GM18909 (cell line): ENCODE measurements at regions not wholly inside any gene's neighbourhood (a gene's known extent, or its start where the extent isn't known, plus 50 kb on each side); places are given as distances from the start of the nearest gene placed in this dataset.

Experiments used
- ATAC-seq: cut with Tn5 transposase; IDR thresholded peaks from one replicate; pipeline ENCODE4 v1.9.1; 2021; ENCODE audit warnings: mild to moderate bottlenecking; ENCODE audit not compliant: unreplicated experiment, poor library complexity

DNA sequence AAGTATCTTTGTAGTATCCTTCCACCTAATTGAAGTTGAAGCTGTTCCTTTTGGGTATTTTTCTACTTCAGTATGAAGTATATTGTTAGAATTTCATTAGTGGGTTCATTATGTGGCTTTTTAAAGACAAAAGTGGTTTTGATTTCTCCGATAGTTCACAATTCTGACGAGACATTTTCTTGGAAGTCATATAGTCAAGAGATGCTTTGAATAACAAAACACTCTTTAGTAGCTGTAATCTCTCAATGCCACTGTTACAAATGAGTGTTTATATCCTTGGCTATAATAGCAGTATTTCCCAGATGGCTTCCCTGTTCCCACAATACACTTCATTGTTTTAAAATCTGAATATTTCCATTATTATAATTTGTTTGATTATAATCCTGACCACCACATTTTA, 108.7 kb upstream of the F3 start:
- ATAC-seq, result no peak

DNA sequence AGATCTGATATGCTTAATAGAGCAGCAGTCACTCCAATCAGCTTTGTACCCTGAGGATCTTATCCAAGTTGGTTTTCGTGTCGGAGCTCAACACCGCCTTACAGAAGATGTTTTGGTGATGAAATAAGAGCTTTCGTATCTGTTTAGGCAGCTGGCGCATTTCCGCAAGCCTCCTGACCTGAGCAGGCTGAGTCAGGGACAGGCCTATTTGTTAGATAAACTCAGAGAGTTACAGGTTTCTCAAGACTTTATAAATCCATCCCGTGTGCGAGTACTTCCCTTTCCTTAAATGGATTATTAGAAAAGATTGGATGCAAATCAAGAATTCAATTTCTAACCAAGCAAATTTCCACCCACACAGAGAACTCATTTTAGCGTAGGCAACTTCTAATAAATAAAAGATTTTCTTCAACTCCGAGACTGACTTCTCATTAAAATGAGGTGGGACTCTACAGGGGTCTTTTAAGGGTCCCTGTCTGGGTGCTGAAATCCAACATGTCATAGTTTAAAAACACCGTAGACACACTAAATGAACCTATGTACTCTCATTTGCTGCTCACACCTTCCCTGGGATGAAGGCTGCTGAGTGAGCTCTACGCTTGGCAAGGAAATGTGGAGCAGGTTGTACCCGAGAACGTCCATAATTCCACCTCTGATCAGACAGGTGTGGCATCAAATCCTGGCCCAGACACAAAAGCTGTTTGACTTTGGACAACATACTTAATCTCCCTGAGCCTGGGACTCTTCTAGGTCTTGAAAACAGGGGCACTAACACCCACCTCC, 106.9 kb upstream of the F3 start:
- ATAC-seq, result no peak

DNA sequence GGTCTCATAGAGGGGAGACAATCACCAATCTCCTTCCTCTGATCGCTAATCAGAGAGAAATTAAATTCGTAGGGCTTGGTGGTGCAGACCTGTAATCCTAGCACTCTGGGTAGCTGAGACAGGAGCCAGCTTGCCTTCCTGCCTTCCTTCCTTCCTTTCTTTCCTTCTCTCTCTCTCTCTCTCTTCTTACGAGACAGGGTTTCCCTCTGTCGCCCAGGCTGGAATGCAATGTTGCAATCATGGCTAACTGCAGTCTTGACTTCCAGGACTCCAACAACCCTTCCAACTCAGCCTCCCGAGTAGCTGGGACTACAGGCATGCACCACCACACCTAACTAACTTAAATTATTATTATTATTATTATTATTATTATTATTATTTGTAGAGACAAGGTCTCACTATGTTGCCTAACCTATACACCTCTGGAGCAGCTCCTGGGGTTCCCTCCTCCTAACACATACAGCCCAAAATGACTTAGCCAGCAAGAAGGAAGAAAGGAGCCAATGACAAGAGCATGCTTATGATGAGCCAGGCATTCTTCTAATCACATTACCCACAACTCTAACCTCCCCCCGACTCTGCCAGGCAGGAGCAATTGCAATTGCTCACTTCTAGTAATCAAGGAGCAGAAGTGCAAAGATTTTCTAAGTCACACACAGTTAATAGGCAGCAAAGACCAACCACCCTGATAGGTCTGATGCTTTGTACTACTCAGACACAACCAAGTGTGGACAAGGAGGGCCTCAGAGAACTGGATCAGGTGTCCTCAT, 105.4 kb upstream of the F3 start:
- no peak for ATAC-seq

DNA sequence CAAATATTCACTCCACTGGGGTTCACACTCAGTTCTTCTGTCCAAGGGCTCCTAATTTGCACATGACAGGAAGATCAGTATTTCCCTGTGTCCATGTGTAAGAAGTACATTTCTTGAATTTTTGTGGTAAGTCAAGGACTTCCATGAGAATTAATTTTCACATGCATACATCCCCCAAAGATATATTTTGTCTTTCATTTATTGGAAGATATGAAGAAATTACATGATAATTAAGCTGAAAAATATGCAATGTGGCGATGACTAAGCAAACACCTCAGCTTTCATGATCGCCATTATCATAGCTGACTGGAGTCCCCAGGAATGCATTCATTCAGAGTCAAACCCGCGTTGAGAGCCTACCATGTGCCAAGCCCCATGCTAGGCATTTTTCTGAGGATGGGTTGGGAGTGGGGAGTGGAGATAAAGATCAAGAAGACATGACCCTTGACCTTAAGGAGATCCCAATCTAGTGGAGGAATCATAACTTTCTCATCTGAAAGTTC, 104.6 kb upstream of the F3 start:
- ATAC-seq, result no peak

DNA sequence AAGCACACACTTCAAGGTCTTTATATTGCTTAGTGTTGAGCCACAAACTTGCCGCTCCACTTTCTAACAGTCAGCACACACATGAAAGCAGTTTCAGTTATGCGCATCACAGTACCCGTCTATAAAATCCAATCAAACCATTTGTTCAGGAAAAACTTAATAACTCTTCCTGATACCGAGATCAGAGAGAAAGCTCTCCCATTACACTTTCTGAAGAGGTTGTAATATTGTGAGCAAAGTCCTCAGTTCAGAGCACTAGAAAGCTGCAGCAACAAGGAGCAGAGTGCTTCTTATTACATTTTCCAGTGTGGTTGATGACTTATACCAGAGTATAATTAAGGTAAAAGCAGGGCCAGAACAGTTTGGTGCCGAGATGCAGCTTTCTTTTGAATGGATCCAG, 102.8 kb upstream of the F3 start:
- no peak for ATAC-seq

DNA sequence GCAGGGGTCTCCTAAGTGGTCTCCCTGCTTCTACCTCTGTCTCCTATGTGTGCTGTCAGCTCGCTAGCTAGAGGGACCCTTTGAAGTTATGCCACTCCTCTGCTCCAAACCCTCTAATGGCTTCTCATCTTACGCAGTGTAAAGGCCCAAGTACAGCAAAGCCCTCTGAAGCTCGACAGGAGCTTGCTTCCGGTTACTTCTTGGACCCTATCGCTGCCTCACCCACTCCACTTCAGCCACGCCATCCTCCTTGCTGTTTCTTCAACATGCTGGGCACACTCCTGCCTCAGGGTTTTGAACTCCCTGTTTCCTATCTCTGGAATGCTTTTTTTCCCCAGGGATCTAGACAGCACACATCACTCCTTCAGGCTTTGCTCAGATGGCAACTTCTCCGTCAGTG, 102.3 kb upstream of the F3 start:
- ATAC-seq, result no peak

DNA sequence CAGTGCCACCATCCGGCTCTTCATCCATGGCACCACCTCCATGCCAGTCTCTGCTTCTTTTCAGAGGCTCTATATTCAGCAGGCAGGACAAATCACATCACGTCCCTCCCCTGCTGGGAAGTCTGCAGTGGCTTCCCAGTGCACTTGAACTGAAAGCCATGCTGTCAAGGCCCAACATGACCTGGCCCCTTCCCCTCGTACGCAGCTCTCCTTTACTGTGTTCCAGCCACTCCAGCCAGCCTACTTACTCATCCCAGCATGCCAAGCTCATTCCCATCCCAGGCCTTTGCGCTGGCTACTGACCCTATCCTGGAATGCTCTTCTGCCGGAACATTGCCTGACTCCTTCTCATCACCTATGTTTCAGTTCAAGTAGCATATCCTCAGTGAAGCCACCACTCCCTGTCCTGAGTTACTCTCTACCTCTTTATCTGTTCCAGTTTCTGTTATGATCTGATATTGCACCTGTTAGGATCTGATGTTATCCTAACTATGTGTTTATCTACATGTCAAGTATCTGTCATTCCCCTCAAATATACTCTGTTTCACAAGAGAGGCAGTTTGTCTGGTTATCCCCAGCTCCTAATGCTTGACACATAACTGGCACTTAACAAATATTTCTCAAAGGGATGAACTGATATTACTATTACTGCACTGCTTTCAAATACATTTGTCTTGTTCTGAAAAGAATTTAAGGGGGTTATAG, 101.2 kb upstream of the F3 start:
- ATAC-seq, result no peak

DNA sequence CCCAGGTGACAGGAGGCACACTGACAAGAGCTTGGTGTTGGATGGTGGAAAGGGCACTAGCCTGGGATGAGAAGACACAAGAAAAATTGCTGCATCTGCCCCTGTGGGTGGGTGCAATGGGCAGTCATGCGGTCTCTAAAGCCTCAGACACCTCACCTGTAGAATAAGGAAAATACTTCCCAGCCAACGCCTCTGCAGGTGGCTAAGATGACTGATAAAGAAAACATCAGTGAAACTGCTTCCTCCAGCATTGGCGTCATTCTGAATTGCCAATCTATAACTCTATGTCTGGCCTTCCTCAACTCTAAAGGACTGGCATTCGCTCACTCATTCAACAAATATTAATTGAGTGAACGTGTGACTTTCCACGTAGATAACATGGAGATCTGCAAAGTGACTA, 100.4 kb upstream of the F3 start:
- ATAC-seq, result no peak

DNA sequence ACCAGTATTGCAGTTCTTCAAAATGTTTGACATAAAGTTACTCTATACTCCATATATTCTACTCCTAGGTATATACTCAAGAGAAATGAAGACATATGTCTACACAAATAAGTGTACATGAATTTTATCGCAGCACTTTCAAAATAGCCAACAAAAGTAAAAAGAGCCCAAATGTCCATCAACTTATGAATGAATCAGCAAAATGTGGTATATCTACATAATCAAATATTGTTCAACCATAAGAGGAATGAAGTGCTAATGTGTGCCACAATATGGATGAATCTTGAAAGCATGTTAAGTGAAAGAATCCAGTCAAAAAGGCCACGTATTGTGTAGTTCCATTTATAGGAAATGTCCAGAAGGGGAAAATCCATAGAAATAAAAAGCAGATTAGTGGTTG, 98.6 kb upstream of the F3 start:
- ATAC-seq, result no peak

DNA sequence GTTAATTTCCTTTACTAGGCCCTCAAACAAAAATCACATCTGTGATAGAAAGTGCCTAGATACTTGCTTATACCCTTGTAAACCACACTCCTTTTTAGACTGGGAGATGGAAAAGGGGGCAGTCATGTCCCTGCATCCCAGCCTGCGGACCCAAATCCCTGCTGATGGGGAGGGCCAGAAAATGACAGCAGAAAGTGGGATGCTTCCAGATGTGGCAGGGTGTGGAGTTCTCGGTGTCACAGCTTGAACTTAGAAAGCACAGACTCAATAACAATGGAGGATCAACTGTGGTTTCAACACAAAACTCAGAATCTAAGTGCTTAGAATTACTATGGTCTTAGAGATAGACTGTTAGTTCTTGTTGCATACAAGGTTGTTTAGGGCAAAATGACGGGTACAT, 95.6 kb upstream of the F3 start:
- ATAC-seq, result no peak

DNA sequence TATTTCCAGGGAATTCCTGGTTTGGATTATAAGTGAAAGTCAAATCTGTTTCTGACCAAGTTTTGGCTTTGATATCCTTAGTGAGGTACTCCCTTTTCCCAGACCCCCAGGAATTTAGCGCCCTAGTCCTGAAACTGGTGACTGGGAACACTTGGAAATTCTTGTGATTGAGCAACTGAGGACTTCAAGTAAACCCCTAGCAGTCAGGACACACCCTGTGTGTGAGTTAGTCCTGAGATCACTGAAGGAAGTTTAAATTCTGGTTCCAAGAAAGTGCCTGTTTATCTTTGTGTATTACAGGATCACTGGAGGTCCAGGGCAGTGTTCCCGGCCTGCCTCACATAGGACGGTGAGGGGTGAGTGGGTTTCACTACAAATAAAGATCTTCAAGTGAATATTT, 95.1 kb upstream of the F3 start:
- no peak for ATAC-seq

DNA sequence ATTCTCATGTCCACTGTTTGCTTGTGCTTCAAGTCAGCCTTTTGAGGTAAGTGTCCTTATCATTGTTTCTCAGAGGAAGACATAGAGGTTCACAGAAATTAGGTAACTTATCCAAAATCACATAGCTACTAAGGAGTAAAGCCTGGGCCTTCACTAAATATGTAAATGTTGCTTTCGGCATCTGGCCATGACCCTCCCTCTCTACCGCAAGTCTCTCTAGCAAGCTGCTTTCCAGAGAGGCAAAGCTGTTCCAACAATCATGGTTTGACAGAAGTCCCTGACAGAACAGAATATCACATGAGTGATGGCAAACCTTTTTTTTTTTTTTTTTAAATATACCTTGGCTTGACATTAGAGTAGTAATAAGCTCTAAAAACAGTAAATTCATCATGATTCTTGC, 94.5 kb upstream of the F3 start:
- no peak for ATAC-seq

DNA sequence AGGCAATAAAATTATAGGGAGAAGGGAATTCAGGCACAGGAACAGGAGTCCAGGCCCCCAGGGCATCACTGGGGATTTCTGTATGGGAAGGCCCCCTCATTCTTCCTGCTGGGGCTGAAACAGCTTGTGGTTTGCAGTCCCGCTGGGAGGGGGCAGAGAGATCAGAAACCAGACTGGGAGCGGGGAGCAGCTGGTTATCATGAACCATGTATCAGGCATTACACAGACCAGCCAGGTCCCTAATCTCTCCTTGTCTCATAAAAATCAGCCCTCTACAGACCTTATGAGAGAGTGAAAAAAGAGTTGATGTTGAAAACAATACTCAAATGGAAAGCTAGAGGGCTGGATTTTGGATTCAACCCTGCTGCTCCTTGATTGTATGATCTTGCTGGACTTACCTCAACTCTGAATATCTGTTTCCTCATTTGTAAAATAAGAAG, 93.4 kb upstream of the F3 start:
- no peak for ATAC-seq

DNA sequence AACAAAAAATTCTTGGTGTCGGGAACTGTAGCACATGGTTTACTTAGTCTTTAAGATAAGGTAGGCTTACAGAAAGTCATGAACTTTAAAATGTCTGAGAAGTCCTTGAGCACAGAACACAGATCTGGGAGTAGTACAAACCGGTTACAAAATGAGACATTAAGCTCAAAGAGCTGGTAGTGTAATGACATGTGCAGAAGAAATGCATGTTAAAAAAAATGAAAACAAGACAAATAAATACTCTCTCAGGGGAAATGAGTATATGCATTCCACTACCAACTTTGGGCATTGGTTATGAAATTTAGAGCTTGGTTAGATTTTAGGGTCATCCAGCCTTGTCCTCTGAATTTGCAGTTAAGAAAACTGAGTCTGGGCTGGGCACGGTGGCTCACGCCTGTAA, 91.5 kb upstream of the F3 start:
- no peak for ATAC-seq

DNA sequence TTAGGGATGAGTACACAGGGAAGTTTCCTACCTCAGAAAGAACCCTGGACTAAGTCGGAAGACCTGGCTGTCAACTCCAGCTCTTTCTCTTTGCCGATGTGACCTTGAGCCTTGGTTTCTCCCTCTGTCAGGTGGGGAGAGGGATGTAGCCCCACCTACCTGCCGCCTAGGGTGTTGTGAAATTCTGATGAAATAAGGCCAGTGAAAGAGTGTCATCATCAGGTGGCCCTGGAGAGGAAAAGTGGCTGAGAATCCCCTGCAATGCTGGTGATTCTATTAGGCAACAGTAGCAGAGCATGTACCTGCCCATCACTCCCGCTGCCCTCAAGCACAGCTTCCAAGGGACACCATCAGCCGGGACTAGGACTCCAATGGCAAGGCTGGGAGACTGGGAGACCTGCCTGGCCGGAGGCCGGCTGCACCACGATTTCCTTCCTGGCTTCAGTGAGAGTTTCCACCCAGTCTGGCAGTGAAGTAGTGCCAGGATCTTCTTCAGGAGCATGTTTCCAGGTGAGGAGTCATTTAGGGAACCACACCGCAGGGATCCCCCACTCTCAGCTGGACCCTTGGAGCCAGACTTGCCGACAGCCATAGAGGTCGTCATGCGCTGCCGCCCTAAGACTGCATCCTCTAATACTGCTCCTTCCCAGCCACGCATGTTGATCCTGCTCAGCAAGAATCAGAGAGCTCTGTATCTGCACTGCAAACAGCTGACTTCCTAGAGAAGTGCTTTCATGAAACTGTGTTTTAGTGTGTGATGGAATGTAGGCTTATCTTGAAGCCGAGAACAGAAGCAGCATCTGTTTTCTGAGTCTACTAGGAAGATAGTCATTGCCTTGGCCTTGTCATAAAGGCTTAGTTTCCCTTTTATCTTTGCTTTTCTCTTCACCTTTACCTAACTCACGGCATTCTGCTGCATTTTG, 88.0 kb upstream of the F3 start:
- no peak for ATAC-seq

DNA sequence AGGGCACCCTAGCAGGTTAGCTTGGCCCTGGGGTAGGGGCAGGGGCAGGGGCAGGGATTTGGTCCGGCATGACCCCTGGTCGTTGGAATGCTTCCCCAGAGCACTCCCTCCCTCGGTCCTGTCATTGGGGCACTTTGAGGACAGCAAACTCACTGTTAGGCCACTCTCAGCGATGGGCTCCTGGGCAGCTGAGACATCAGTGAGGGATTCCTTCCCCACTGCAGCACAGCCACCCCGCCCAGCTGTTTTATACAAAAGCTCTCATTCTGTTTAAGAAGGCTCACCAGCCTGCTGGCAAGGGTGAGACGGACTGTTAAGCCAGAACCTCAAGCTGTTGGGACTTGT, 86.9 kb upstream of the F3 start:
- ATAC-seq, result no peak

DNA sequence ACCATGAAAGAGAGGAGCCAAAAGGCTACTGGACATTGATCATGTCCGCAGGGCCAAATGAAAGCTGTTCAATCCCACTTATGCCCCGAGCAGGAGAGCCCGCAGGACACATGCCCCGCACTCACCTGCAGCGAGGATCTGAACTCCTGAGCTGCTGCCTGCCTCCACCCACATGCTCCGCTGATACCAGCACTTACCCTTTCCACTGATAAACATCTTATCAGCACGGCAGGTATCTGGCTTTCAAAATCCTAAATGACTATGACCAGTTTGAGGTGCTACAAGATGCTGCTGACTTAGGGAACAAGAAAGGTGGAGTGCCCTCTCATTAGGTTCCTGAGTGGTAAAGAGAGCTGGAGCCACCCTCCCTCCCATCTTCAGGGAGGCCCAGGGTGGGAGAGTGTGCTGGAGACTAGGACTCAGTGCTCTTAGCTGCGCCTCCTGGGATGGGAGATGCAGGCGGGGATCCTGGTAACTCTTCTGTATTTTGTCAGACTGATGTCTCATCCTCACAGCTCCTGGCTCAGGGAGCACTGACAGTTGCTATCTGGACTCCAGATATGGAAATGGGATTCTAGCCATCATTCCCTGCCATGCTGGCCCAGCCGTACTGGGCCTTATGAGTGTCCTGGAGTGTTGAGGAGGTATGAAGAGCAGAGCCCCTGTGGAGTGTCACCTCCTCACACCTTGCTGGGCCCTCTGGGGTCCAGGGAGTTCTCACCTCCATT, 86.4 kb upstream of the F3 start:
- no peak for ATAC-seq

DNA sequence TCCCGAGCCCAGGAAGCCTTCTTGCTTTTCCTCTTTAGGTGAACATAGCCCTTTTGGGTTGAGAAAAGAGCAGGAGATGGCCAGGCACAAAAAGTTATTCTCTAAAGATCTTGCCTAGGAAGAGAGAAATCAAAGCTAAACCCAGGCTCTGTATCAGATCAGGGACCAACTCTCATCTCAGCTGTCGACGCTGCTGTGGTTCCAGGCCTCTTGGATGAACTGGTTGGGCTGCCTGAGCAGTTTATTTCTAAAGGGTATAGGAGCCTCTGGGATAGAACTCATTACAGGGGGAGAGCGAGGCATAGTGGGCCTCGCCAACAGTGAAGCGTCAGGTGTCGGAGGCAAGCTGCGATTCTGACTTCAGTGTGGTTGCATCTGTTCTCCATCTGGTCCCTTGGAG, 82.6 kb upstream of the F3 start:
- no peak for ATAC-seq

DNA sequence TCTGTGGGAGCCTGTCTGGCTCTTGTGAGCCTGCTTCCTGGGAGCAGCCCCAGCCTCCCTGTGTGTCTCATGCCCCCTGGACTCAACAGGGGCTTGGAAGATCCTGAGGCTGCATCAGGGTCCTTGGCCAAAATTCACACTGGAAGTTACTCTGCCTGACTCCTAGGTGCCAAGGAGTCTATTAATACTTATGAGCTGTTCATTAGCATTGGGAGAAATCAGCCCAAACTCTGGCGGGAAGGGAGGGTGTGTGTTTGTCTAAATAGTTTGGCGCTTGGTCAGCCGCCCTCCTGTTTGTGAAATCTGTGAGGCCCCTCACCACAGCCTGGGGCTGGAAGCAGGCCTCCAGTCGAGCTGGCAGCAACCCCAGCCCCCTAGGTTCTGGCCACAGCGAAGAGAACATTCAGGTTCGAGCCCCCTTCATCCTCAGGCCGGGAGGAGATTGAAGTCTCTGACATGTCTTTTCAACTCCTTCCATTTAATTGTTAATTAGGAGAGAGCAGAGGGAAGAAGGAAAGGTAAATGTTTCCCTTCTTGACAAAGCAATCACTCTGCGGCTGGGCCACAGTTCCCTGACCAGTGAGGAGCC, 82.1 kb upstream of the F3 start:
- no peak for ATAC-seq
